Naive thymus-derived CD8-positive, alpha-beta T cell (primary cell): ENCODE measurements at regions not wholly inside any gene's neighbourhood (a gene's known extent, or its start where the extent isn't known, plus 50 kb on each side); places are given as distances from the start of the nearest gene placed in this dataset.

Source experiments
- ATAC-seq, 2 donors: fragments of 150-1000 bp; cut with Tn5 transposase in 1 of 2; sonication (Bioruptor Pico), chemical (Tn5 transposase) in 1 of 2; 1 replicate in 1 of 2; 2 replicates in 1 of 2; pipeline ENCODE4 v1.10.0; 2021; ENCODE audit warnings: mild to moderate bottlenecking in 2 of 2, moderate library complexity in 2 of 2
- POLR2A ChIA-PET: fragments of 350-600 bp; sonication (Branson Sonifier 250); formaldehyde crosslinking; loops from one replicate; lab custom pipeline; 2021; ENCODE audit warnings: antibody characterized with exemption; lab: Charles Lee
- DNase-seq, 10 donors: peaks; one replicate each; pipeline versions ENCODE4 v3.0.0 to v3.0.0-alpha.2; 2020 to 2022
- H3K27ac Mint-ChIP-seq, 10 donors: one replicate each; pipeline ENCODE4 v1.8.0; 2020 to 2022; ENCODE audit warnings: mild to moderate bottlenecking in 10 of 10, mixed read lengths in 10 of 10, moderate library complexity in 4 of 10, inconsistent platforms in 1 of 10
- H3K27me3 Mint-ChIP-seq, 5 donors: one replicate each; pipeline ENCODE4 v1.8.0; 2021 to 2022; ENCODE audit warnings: mixed read lengths in 5 of 5
- H3K36me3 Mint-ChIP-seq, 3 donors: one replicate each; pipeline ENCODE4 v1.8.0; 2020 to 2022; ENCODE audit warnings: mixed read lengths in 3 of 3, mild to moderate bottlenecking in 2 of 3, inconsistent platforms in 1 of 3
- H3K4me1 Mint-ChIP-seq, 4 donors: one replicate each; pipeline ENCODE4 v1.8.0; 2021 to 2022; ENCODE audit warnings: mixed read lengths in 4 of 4
- H3K4me3 Mint-ChIP-seq, 10 donors: one replicate each; pipeline ENCODE4 v1.8.0; 2020 to 2022; ENCODE audit warnings: mild to moderate bottlenecking in 10 of 10, mixed read lengths in 10 of 10, moderate library complexity in 6 of 10, inconsistent platforms in 1 of 10
- H3K9me3 Mint-ChIP-seq, 9 donors: one replicate each; pipeline ENCODE4 v1.8.0; 2020 to 2022; ENCODE audit warnings: mixed read lengths in 9 of 9, mild to moderate bottlenecking in 3 of 9, inconsistent platforms in 1 of 9, moderate library complexity in 1 of 9

GRCh38 chr21:21915816-21916215 is 917.6 kb downstream of the NCAM2 start:
- Mint-ChIP-seq H3K27me3 (peaks cover 0 to 1% (median 0%) of the 10 kb centered on the region in 5 donors), H3K9me3 (peaks cover 0 to 12% (median 0%) of the 10 kb centered on the region in 9 donors), H3K4me3 (no peak overlapping the region), H3K4me1 (no peaks in the 10 kb centered on the region), H3K36me3 (no peaks in the 10 kb centered on the region), H3K27ac (no peak overlapping the region)
- ATAC-seq (no peak), DNase-seq (no peak)
- POLR2A ChIA-PET = no interaction called here

GRCh38 chr21:21921410-21922232 is 923.4 kb downstream of the NCAM2 start:
- peaks cover 0 to 8% (median 0%) of the 10 kb centered on the region in 9 donors for H3K9me3 Mint-ChIP-seq
- no peak overlapping the region for H3K27ac Mint-ChIP-seq
- no peak overlapping the region for H3K4me3 Mint-ChIP-seq
- POLR2A ChIA-PET = no interaction called here
- H3K36me3 Mint-ChIP-seq = no peaks in the 10 kb centered on the region
- DNase-seq (no peak), ATAC-seq (no peak)
- H3K27me3 Mint-ChIP-seq = peaks cover 0 to 10% (median 2%) of the 10 kb centered on the region in 5 donors
- no peaks in the 10 kb centered on the region for H3K4me1 Mint-ChIP-seq

- DNase-seq (no peak), ATAC-seq (no peak)
- Mint-ChIP-seq H3K27me3 (no peaks in the 10 kb centered on the region), H3K27ac (no peak overlapping the region), H3K9me3 (peaks cover 0 to 3% (median 0%) of the 10 kb centered on the region in 9 donors), H3K4me3 (no peak overlapping the region), H3K36me3 (no peaks in the 10 kb centered on the region), H3K4me1 (no peaks in the 10 kb centered on the region)
- POLR2A ChIA-PET = no interaction called here
Measured at GRCh38 chr21:21929226-21929625, 931.0 kb downstream of the NCAM2 start.

GRCh38 chr21:21929789-21930188 is 931.6 kb downstream of the NCAM2 start:
- DNase-seq (no peak), ATAC-seq (no peak)
- Mint-ChIP-seq H3K4me1 (no peaks in the 10 kb centered on the region), H3K27ac (no peak overlapping the region), H3K27me3 (no peaks in the 10 kb centered on the region), H3K9me3 (peaks cover 0 to 3% (median 0%) of the 10 kb centered on the region in 9 donors), H3K4me3 (no peak overlapping the region), H3K36me3 (no peaks in the 10 kb centered on the region)
- POLR2A ChIA-PET = no interaction called here

GRCh38 chr21:21952566-21952965 is 954.4 kb downstream of the NCAM2 start:
- no peaks in the 10 kb centered on the region for H3K27me3 Mint-ChIP-seq
- H3K4me1 Mint-ChIP-seq = no peaks in the 10 kb centered on the region
- no peak overlapping the region for H3K4me3 Mint-ChIP-seq
- H3K27ac Mint-ChIP-seq = no peak overlapping the region
- H3K36me3 Mint-ChIP-seq = no peaks in the 10 kb centered on the region
- ATAC-seq (no peak), DNase-seq (no peak)
- peaks cover 0 to 21% (median under 1%) of the 10 kb centered on the region in 9 donors for H3K9me3 Mint-ChIP-seq
- POLR2A ChIA-PET = no interaction called here

- Mint-ChIP-seq H3K4me1 (no peaks in the 10 kb centered on the region), H3K27me3 (no peaks in the 10 kb centered on the region), H3K27ac (no peak overlapping the region), H3K4me3 (no peak overlapping the region), H3K9me3 (peaks cover 0 to 17% (median 0%) of the 10 kb centered on the region in 9 donors), H3K36me3 (no peaks in the 10 kb centered on the region)
- ATAC-seq (no peak), DNase-seq (no peak)
- POLR2A ChIA-PET = no interaction called here
Measured at GRCh38 chr21:21955204-21955603, 957.0 kb downstream of the NCAM2 start.

- Mint-ChIP-seq H3K36me3 (no peaks in the 10 kb centered on the region), H3K9me3 (peaks cover 0 to 17% (median 0%) of the 10 kb centered on the region in 9 donors), H3K27me3 (no peaks in the 10 kb centered on the region), H3K4me1 (no peaks in the 10 kb centered on the region), H3K4me3 (no peak overlapping the region), H3K27ac (no peak overlapping the region)
- ATAC-seq (no peak), DNase-seq (no peak)
- POLR2A ChIA-PET = no interaction called here
Measured at GRCh38 chr21:21957490-21957889, 959.3 kb downstream of the NCAM2 start.

- H3K27ac Mint-ChIP-seq = no peak overlapping the region
- no peaks in the 10 kb centered on the region for H3K4me1 Mint-ChIP-seq
- POLR2A ChIA-PET = no interaction called here
- H3K4me3 Mint-ChIP-seq = no peak overlapping the region
- H3K36me3 Mint-ChIP-seq = peaks cover 0 to 9% (median 0%) of the 10 kb centered on the region in 3 donors
- H3K9me3 Mint-ChIP-seq = peaks cover 2 to 37% (median 14%) of the 10 kb centered on the region in 9 donors
- ATAC-seq (no peak), DNase-seq (no peak)
- no peaks in the 10 kb centered on the region for H3K27me3 Mint-ChIP-seq
Measured at GRCh38 chr21:21963911-21964310, 965.7 kb downstream of the NCAM2 start.

- H3K4me3 Mint-ChIP-seq = no peak overlapping the region
- POLR2A ChIA-PET = no interaction called here
- peaks cover 2 to 37% (median 9%) of the 10 kb centered on the region in 9 donors for H3K9me3 Mint-ChIP-seq
- no peak overlapping the region for H3K27ac Mint-ChIP-seq
- H3K27me3 Mint-ChIP-seq = no peaks in the 10 kb centered on the region
- ATAC-seq = no peak
- DNase-seq = no peak
- H3K4me1 Mint-ChIP-seq = no peaks in the 10 kb centered on the region
- H3K36me3 Mint-ChIP-seq = peaks cover 0 to 9% (median 0%) of the 10 kb centered on the region in 3 donors
Measured at GRCh38 chr21:21968810-21969209, 970.6 kb downstream of the NCAM2 start.

- Mint-ChIP-seq H3K4me1 (no peaks in the 10 kb centered on the region), H3K27me3 (no peaks in the 10 kb centered on the region), H3K27ac (no peak overlapping the region), H3K4me3 (no peak overlapping the region), H3K9me3 (peaks cover 2 to 33% (median 9%) of the 10 kb centered on the region in 9 donors), H3K36me3 (peaks cover 0 to 6% (median 0%) of the 10 kb centered on the region in 3 donors)
- POLR2A ChIA-PET = no interaction called here
- DNase-seq (no peak), ATAC-seq (no peak)
Measured at GRCh38 chr21:21969211-21969610, 971.0 kb downstream of the NCAM2 start.

- DNase-seq (no peak), ATAC-seq (no peak)
- no peaks in the 10 kb centered on the region for H3K4me1 Mint-ChIP-seq
- peaks cover 0 to 23% (median 2%) of the 10 kb centered on the region in 9 donors for H3K9me3 Mint-ChIP-seq
- H3K4me3 Mint-ChIP-seq = no peak overlapping the region
- POLR2A ChIA-PET = no interaction called here
- H3K27ac Mint-ChIP-seq = no peak overlapping the region
- no peaks in the 10 kb centered on the region for H3K27me3 Mint-ChIP-seq
- no peaks in the 10 kb centered on the region for H3K36me3 Mint-ChIP-seq
Measured at GRCh38 chr21:21971384-21971783, 973.2 kb downstream of the NCAM2 start.

GRCh38 chr21:21973806-21974205 is 975.6 kb downstream of the NCAM2 start:
- POLR2A ChIA-PET = no interaction called here
- H3K27me3 Mint-ChIP-seq = no peaks in the 10 kb centered on the region
- no peak for ATAC-seq
- H3K36me3 Mint-ChIP-seq = no peaks in the 10 kb centered on the region
- DNase-seq = no peak
- no peaks in the 10 kb centered on the region for H3K4me1 Mint-ChIP-seq
- H3K27ac Mint-ChIP-seq = no peak overlapping the region
- peaks cover 0 to 12% (median 2%) of the 10 kb centered on the region in 9 donors for H3K9me3 Mint-ChIP-seq
- H3K4me3 Mint-ChIP-seq = no peak overlapping the region

GRCh38 chr21:21996891-21997290 is 998.7 kb downstream of the NCAM2 start:
- H3K27ac Mint-ChIP-seq = peak overlapping the region in 2 of 10 donors; percentile 76 to 85
- H3K9me3 Mint-ChIP-seq = peaks cover 0 to 32% (median 7%) of the 10 kb centered on the region in 9 donors
- no peak for DNase-seq
- H3K4me3 Mint-ChIP-seq = no peak overlapping the region
- H3K36me3 Mint-ChIP-seq = peaks cover 0 to 7% (median 2%) of the 10 kb centered on the region in 3 donors
- peaks cover 3 to 13% (median 7%) of the 10 kb centered on the region in 4 donors for H3K4me1 Mint-ChIP-seq
- no peak for ATAC-seq
- POLR2A ChIA-PET = no interaction called here
- H3K27me3 Mint-ChIP-seq = no peaks in the 10 kb centered on the region
